KMS-11 (cell line): ENCODE measurements at regions not wholly inside any gene's neighbourhood (a gene's known extent, or its start where the extent isn't known, plus 50 kb on each side); places are given as distances from the start of the nearest gene placed in this dataset.

Experiments used
- H2AFZ ChIP-seq: fragments of 200-600 bp; sonication (generic); 2 replicates; pipeline ENCODE4 v1.6.1; 2016; ENCODE audit warnings: antibody characterized with exemption, mixed run types, low read depth
- H3K27ac ChIP-seq: fragments of 200-600 bp; sonication (generic); 2 replicates; pipeline ENCODE4 v1.6.1; 2016; ENCODE audit warnings: mild to moderate bottlenecking, mixed run types
- H3K27me3 ChIP-seq: fragments of 200-600 bp; sonication (generic); 2 replicates; pipeline ENCODE4 v1.6.1; 2017; ENCODE audit warnings: mild to moderate bottlenecking, low read depth, mixed run types, moderate library complexity; ENCODE audit not compliant: insufficient read depth
- H3K36me3 ChIP-seq: fragments of 200-600 bp; sonication (generic); 2 replicates; pipeline ENCODE4 v1.6.1; 2017; ENCODE audit warnings: mild to moderate bottlenecking, mixed run types; ENCODE audit not compliant: insufficient read depth
- H3K4me1 ChIP-seq: fragments of 200-600 bp; sonication (generic); 2 replicates; pipeline ENCODE4 v1.6.1; 2016; ENCODE audit warnings: mild to moderate bottlenecking, low read depth, mixed run types; ENCODE audit not compliant: poor library complexity, severe bottlenecking
- H3K4me2 ChIP-seq: fragments of 200-600 bp; sonication (generic); 2 replicates; pipeline ENCODE4 v1.7.0; 2016; ENCODE audit warnings: mild to moderate bottlenecking, mixed run types
- H3K4me3 ChIP-seq: fragments of 200-600 bp; sonication (generic); IDR thresholded peaks from 2 replicates; pipeline ENCODE4 v1.6.1; 2017; ENCODE audit warnings: low read depth, low read length, mixed read lengths; ENCODE audit not compliant: insufficient read depth
- H3K79me2 ChIP-seq: fragments of 200-600 bp; sonication (generic); 2 replicates; pipeline ENCODE4 v1.6.1; 2016; ENCODE audit warnings: low read depth, mixed run types; ENCODE audit not compliant: insufficient read depth
- H3K9ac ChIP-seq: fragments of 200-600 bp; sonication (generic); 2 replicates; pipeline ENCODE4 v1.6.1; 2016; ENCODE audit warnings: mild to moderate bottlenecking, mixed run types
- H4K20me1 ChIP-seq: fragments of 200-600 bp; sonication (generic); 2 replicates; pipeline ENCODE4 v1.6.1; 2016; ENCODE audit warnings: mild to moderate bottlenecking, mixed run types; ENCODE audit not compliant: insufficient read depth
- TF ChIP-seq, protein P1 (sequence below): fragments of 200-600 bp; sonication (generic); conservative IDR thresholded peaks from 2 replicates; pipeline ENCODE4 v1.6.1; 2017; ENCODE audit warnings: low read depth, mild to moderate bottlenecking, antibody characterized with exemption, low read length, moderate library complexity, mixed read lengths

- Histone ChIP-seq H3K4me2 (no peak overlapping the region), H3K9ac (no peak overlapping the region), H3K4me3 (no peak overlapping the region), H3K36me3 (no peaks in the 10 kb centered on the region), H4K20me1 (no peaks in the 10 kb centered on the region), H3K27me3 (no peaks in the 10 kb centered on the region), H2AFZ (no peak overlapping the region), H3K27ac (no peak overlapping the region), H3K79me2 (no peaks in the 10 kb centered on the region), H3K4me1 (no peaks in the 10 kb centered on the region)
- TF ChIP-seq, protein P1, sequence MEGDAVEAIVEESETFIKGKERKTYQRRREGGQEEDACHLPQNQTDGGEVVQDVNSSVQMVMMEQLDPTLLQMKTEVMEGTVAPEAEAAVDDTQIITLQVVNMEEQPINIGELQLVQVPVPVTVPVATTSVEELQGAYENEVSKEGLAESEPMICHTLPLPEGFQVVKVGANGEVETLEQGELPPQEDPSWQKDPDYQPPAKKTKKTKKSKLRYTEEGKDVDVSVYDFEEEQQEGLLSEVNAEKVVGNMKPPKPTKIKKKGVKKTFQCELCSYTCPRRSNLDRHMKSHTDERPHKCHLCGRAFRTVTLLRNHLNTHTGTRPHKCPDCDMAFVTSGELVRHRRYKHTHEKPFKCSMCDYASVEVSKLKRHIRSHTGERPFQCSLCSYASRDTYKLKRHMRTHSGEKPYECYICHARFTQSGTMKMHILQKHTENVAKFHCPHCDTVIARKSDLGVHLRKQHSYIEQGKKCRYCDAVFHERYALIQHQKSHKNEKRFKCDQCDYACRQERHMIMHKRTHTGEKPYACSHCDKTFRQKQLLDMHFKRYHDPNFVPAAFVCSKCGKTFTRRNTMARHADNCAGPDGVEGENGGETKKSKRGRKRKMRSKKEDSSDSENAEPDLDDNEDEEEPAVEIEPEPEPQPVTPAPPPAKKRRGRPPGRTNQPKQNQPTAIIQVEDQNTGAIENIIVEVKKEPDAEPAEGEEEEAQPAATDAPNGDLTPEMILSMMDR = no peak
These were observed 262.8 kb upstream of the PARD3B start for GRCh38 chr2:204282525-204282924.

- no peak overlapping the region for H3K4me3 ChIP-seq
- TF ChIP-seq, protein P1 = no peak
- H3K4me1 ChIP-seq = peaks cover 9% of the 10 kb centered on the region
- H2AFZ ChIP-seq = no peak overlapping the region
- no peaks in the 10 kb centered on the region for H3K79me2 ChIP-seq
- no peaks in the 10 kb centered on the region for H4K20me1 ChIP-seq
- no peak overlapping the region for H3K9ac ChIP-seq
- no peak overlapping the region for H3K4me2 ChIP-seq
- H3K27ac ChIP-seq = no peak overlapping the region
- no peaks in the 10 kb centered on the region for H3K27me3 ChIP-seq
- no peaks in the 10 kb centered on the region for H3K36me3 ChIP-seq
These were observed 256.2 kb upstream of the PARD3B start for GRCh38 chr2:204289066-204289465.

GRCh38 chr2:204292439-204292838, 252.8 kb upstream of the PARD3B start:
- TF ChIP-seq, protein P1 = no peak
- Histone ChIP-seq H3K9ac (no peak overlapping the region), H3K27me3 (no peaks in the 10 kb centered on the region)

GRCh38 chr2:204293884-204294747, 251.2 kb upstream of the PARD3B start:
- no peaks in the 10 kb centered on the region for H3K27me3 ChIP-seq
- H3K9ac ChIP-seq = no peak overlapping the region
- no peak overlapping the region for H3K4me2 ChIP-seq
- H4K20me1 ChIP-seq = no peaks in the 10 kb centered on the region
- no peaks in the 10 kb centered on the region for H3K79me2 ChIP-seq
- H2AFZ ChIP-seq = no peak overlapping the region
- TF ChIP-seq, protein P1 = no peak
- no peak overlapping the region for H3K27ac ChIP-seq
- no peak overlapping the region for H3K4me3 ChIP-seq
- H3K36me3 ChIP-seq = no peaks in the 10 kb centered on the region
- peaks cover 4% of the 10 kb centered on the region for H3K4me1 ChIP-seq

More at GRCh38 chr2:204292439-204292838, 252.8 kb upstream of the PARD3B start:
- H4K20me1 ChIP-seq = no peaks in the 10 kb centered on the region
- H2AFZ ChIP-seq = no peak overlapping the region
- no peak overlapping the region for H3K27ac ChIP-seq
- H3K4me1 ChIP-seq = peaks cover 9% of the 10 kb centered on the region
- no peaks in the 10 kb centered on the region for H3K36me3 ChIP-seq
- no peak overlapping the region for H3K4me2 ChIP-seq
- H3K4me3 ChIP-seq = no peak overlapping the region
- H3K79me2 ChIP-seq = no peaks in the 10 kb centered on the region
